ENCODE measurements at regions not wholly inside any gene's neighbourhood (a gene's known extent, or its start where the extent isn't known, plus 50 kb on each side); places are given as distances from the start of the nearest gene placed in this dataset.
A peak's percentile ranks its signal among the peaks of the same experiment; 100 is the strongest.

GRCh38 chr21:15204140-15204969 is 139.6 kb upstream of the NRIP1 start (continued):
- TF ChIP-seq IRX3 (CRISPR knock-in tag; IDR thresholded peaks at IDR 0.05; ENCODE audit: borderline replicate concordance, low read depth): no peak
- TF ChIP-seq SSRP1 (CRISPR knock-in tag; IDR thresholded peaks at IDR 0.05): no peak
- no peak for TF ChIP-seq GATAD1 (CRISPR knock-in tag; IDR thresholded peaks at IDR 0.05)
- no peak for TF ChIP-seq NRL (CRISPR knock-in tag; IDR thresholded peaks at IDR 0.05; ENCODE audit: borderline replicate concordance)

- Histone ChIP-seq H3K27ac (ENCODE audit: extremely low read length, insufficient read depth, low read length) (no peak overlapping the region), H3K4me1 (ENCODE audit: insufficient read depth, low read length) (peaks cover 71% of the 10 kb centered on the region)
- no TSS peak for BruUV-seq (replicated peaks)
Measured at GRCh38 chr21:15204970-15205286, 140.1 kb upstream of the NRIP1 start.

More at GRCh38 chr21:15204970-15205286, 140.1 kb upstream of the NRIP1 start:
- intact Hi-C loops (cut with micrococcal nuclease; ENCODE audit: unreplicated experiment): no loop called here
- Histone ChIP-seq H3K79me2 (ENCODE audit: insufficient read depth, low read length) (no peaks in the 10 kb centered on the region), H3K36me3 (replicated peaks in 1 of 2; ENCODE audit: control insufficient read depth in 1 of 2, insufficient read depth in 2 of 2, low read length in 2 of 2) (no peaks in the 10 kb centered on the region), H3K9me3 (ENCODE audit: low read length) (no peaks in the 10 kb centered on the region), H3K9ac (ENCODE audit: insufficient read depth, low read depth, low read length) (no peak overlapping the region), H4K20me1 (ENCODE audit: insufficient read depth, low read length) (no peaks in the 10 kb centered on the region), H2AFZ (ENCODE audit: low read length) (no peak overlapping the region), H3K4me2 (ENCODE audit: low read depth, low read length) (no peak overlapping the region), H3K27me3 (ENCODE audit: control insufficient read depth in 1 of 2, insufficient read depth in 2 of 2, low read length in 2 of 2) (no peaks in the 10 kb centered on the region), H3K4me3 (replicated peaks in 1 of 3; ENCODE audit: insufficient read depth in 1 of 3, low read depth in 2 of 3, low read length in 3 of 3) (no peak overlapping the region)
- ChIA-PET CTCF (ENCODE audit: low intra/inter-chr PET ratio, low total read pairs) (no interaction called here), POLR2A (no interaction called here)
- FAIRE-seq (no peak), DNase-seq (ENCODE audit: low spot score) (no peak), ATAC-seq (no peak)
- in situ Hi-C loops (cut with HindIII; ENCODE audit: extremely low pct_ligation_motif_present, low pct_unique_long_range_greater_than_20kb): loop anchor here (5.0 kb wide), 1 partner anchor 63 kb away; no protein-coding TSS in a partner anchor
- 89% methylated on average over 3 of the region's 4 CpGs for WGBS (ENCODE audit: low lambda C conversion rate)
- TF ChIP-seq ZBTB33 (CRISPR knock-in tag; IDR thresholded peaks at IDR 0.05) (0 out of 2 replicates have a peak, but pooled peaks have one; percentile 10), NR2F6 (IDR thresholded peaks at IDR 0.05) (no peak), NR2F6 (CRISPR knock-in tag; IDR thresholded peaks at IDR 0.05) (no peak), ZNF670 (CRISPR knock-in tag; IDR thresholded peaks at IDR 0.05; ENCODE audit: borderline replicate concordance) (no peak)
